Loucy (cell line): ENCODE measurements at regions not wholly inside any gene's neighbourhood (a gene's known extent, or its start where the extent isn't known, plus 50 kb on each side); places are given as distances from the start of the nearest gene placed in this dataset.

Experiments used
- H2AFZ ChIP-seq: fragments of 200-600 bp; sonication (generic); 2 replicates; pipeline ENCODE4 v1.6.0; 2016; ENCODE audit warnings: antibody characterized with exemption, mild to moderate bottlenecking, low read length, moderate library complexity
- H3F3A ChIP-seq: fragments of 200-600 bp; 2 replicates; pipeline ENCODE4 v1.6.0; 2016; ENCODE audit warnings: antibody characterized with exemption, low read depth, mild to moderate bottlenecking
- H3K27me3 ChIP-seq: fragments of 200-600 bp; sonication (generic); 2 replicates; pipeline ENCODE4 v1.6.1; 2014; ENCODE audit warnings: low read length, mild to moderate bottlenecking; ENCODE audit not compliant: insufficient read depth, poor library complexity, severe bottlenecking
- H3K36me3 ChIP-seq: fragments of 200-600 bp; sonication (generic); 2 replicates; pipeline ENCODE4 v1.6.1; 2016; ENCODE audit warnings: low read length; ENCODE audit not compliant: insufficient read depth
- H3K4me1 ChIP-seq: fragments of 200-600 bp; sonication (generic); 2 replicates; pipeline ENCODE4 v1.5.1; 2014; ENCODE audit warnings: low read length, mild to moderate bottlenecking; ENCODE audit not compliant: insufficient read depth, poor library complexity, severe bottlenecking
- H3K4me2 ChIP-seq: fragments of 200-600 bp; sonication (generic); 2 replicates; pipeline ENCODE4 v1.6.0; 2014; ENCODE audit warnings: antibody characterized with exemption, low read length, low read depth, mild to moderate bottlenecking; ENCODE audit not compliant: poor library complexity, severe bottlenecking
- H3K4me3 ChIP-seq: fragments of 200-600 bp; sonication (generic); 2 replicates; pipeline ENCODE4 v1.5.1; 2014; ENCODE audit warnings: low read length, mild to moderate bottlenecking, mixed read lengths; ENCODE audit not compliant: poor library complexity, severe bottlenecking
- H3K79me2 ChIP-seq: fragments of 200-600 bp; sonication (generic); 2 replicates; pipeline ENCODE4 v1.6.1; 2014; ENCODE audit warnings: low read length; ENCODE audit not compliant: insufficient read depth
- H3K9ac ChIP-seq: fragments of 200-600 bp; sonication (generic); 2 replicates; pipeline ENCODE4 v1.6.0; 2014; ENCODE audit warnings: mild to moderate bottlenecking, low read depth, low read length, moderate library complexity; ENCODE audit not compliant: poor library complexity, severe bottlenecking
- H3K9me2 ChIP-seq: fragments of 200-600 bp; sonication (generic); replicated peaks from 2 replicates; pipeline ENCODE4 v1.6.1; 2016; ENCODE audit warnings: low read depth, low read length, mixed read lengths
- H3K9me3 ChIP-seq: fragments of 200-600 bp; sonication (generic); 2 replicates; pipeline ENCODE4 v1.6.1; 2014; ENCODE audit warnings: mild to moderate bottlenecking, antibody characterized with exemption, low read length, low read depth; ENCODE audit not compliant: insufficient read depth
- H4K20me1 ChIP-seq: fragments of 200-600 bp; sonication (generic); 2 replicates; pipeline ENCODE4 v1.6.0; 2014; ENCODE audit warnings: antibody characterized with exemption, low read length, mild to moderate bottlenecking; ENCODE audit not compliant: insufficient read depth, poor library complexity, severe bottlenecking
- EZH2phosphoT487 ChIP-seq: fragments of 200-600 bp; IDR thresholded peaks from 2 replicates; pipeline ENCODE4 v1.6.1; 2018; ENCODE audit warnings: antibody characterized with exemption, mild to moderate bottlenecking, moderate library complexity, borderline replicate concordance
- TF ChIP-seq, protein P1 (sequence below): fragments of 200-600 bp; sonication (generic); conservative IDR thresholded peaks from 2 replicates; pipeline ENCODE4 v1.5.1; 2014; ENCODE audit warnings: mild to moderate bottlenecking, antibody characterized with exemption, low read length

- no peak for TF ChIP-seq EZH2phosphoT487
- TF ChIP-seq, protein P1, sequence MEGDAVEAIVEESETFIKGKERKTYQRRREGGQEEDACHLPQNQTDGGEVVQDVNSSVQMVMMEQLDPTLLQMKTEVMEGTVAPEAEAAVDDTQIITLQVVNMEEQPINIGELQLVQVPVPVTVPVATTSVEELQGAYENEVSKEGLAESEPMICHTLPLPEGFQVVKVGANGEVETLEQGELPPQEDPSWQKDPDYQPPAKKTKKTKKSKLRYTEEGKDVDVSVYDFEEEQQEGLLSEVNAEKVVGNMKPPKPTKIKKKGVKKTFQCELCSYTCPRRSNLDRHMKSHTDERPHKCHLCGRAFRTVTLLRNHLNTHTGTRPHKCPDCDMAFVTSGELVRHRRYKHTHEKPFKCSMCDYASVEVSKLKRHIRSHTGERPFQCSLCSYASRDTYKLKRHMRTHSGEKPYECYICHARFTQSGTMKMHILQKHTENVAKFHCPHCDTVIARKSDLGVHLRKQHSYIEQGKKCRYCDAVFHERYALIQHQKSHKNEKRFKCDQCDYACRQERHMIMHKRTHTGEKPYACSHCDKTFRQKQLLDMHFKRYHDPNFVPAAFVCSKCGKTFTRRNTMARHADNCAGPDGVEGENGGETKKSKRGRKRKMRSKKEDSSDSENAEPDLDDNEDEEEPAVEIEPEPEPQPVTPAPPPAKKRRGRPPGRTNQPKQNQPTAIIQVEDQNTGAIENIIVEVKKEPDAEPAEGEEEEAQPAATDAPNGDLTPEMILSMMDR = no peak
- no peaks in the 10 kb centered on the region for H3F3A ChIP-seq
- H3K27me3 ChIP-seq = no peaks in the 10 kb centered on the region
- H3K4me3 ChIP-seq = no peak overlapping the region
- H3K79me2 ChIP-seq = no peaks in the 10 kb centered on the region
- no peaks in the 10 kb centered on the region for H3K36me3 ChIP-seq
- no peaks in the 10 kb centered on the region for H3K4me1 ChIP-seq
- no peaks in the 10 kb centered on the region for H3K9me2 ChIP-seq
- no peak overlapping the region for H2AFZ ChIP-seq
- H3K4me2 ChIP-seq = no peak overlapping the region
- H3K9me3 ChIP-seq = no peaks in the 10 kb centered on the region
- H4K20me1 ChIP-seq = no peaks in the 10 kb centered on the region
- H3K9ac ChIP-seq = no peak overlapping the region
These were observed 1950.8 kb upstream of the PIK3C3 start for GRCh38 chr18:40004246-40004645.

DNA sequence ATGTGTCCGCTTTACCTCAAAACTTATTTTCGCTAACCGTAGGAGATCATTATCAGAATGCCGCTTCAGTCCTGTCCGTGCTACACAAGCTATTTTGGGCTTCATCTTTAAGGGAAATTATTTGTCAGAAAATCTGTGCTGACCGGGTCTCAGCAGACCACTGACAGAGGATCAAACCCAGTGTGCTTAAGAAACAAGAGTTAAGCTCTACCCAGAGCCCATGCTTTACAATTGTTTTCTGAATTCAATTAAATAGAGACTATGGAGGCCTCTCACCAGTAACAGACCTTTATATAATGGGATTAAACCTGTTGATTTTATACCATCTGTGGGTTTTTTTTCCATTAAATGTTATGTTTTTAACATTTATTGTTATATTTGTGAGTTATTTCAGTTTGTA, 1956.7 kb upstream of the PIK3C3 start:
- no peaks in the 10 kb centered on the region for H3K27me3 ChIP-seq
- no peaks in the 10 kb centered on the region for H3K36me3 ChIP-seq
- no peaks in the 10 kb centered on the region for H3K79me2 ChIP-seq
- H3K9me2 ChIP-seq = no peaks in the 10 kb centered on the region
- no peaks in the 10 kb centered on the region for H4K20me1 ChIP-seq
- H3K4me1 ChIP-seq = no peaks in the 10 kb centered on the region
- TF ChIP-seq, protein P1 = no peak
- TF ChIP-seq EZH2phosphoT487 = no peak
- no peaks in the 10 kb centered on the region for H3F3A ChIP-seq
- H3K9ac ChIP-seq = no peak overlapping the region
- H3K4me2 ChIP-seq = no peak overlapping the region
- no peak overlapping the region for H2AFZ ChIP-seq
- H3K4me3 ChIP-seq = no peak overlapping the region
- no peaks in the 10 kb centered on the region for H3K9me3 ChIP-seq

GRCh38 chr18:39994498-39994897, 1960.5 kb upstream of the PIK3C3 start:
- Histone ChIP-seq H2AFZ (no peak overlapping the region), H3K4me3 (no peak overlapping the region), H3K4me2 (no peak overlapping the region), H4K20me1 (no peaks in the 10 kb centered on the region), H3K9ac (no peak overlapping the region), H3K79me2 (no peaks in the 10 kb centered on the region), H3K36me3 (no peaks in the 10 kb centered on the region), H3K9me3 (no peaks in the 10 kb centered on the region), H3K4me1 (no peaks in the 10 kb centered on the region), H3F3A (no peaks in the 10 kb centered on the region), H3K9me2 (no peaks in the 10 kb centered on the region), H3K27me3 (no peaks in the 10 kb centered on the region)
- TF ChIP-seq, protein P1 = no peak
- TF ChIP-seq EZH2phosphoT487 = no peak
